IMR-90 (cell line): ENCODE measurements at regions not wholly inside any gene's neighbourhood (a gene's known extent, or its start where the extent isn't known, plus 50 kb on each side); places are given as distances from the start of the nearest gene placed in this dataset.

Source experiments
- ATAC-seq: fragments of 200-7000 bp; cut with Tn5 transposase; 2 replicates; pipeline ENCODE4 v1.9.1; 2020; ENCODE audit warnings: low read depth, mild to moderate bottlenecking, moderate library complexity
- BruUV-seq: library from RNA; stranded (reverse); fragments of 400-500 nt; replicated peaks from 2 replicates; lab custom pipeline; 2021; lab: Mats Ljungman, UMichigan
- CTCF ChIA-PET: fragments of 300-600 bp; formaldehyde crosslinking; extraction: SDS; loops from one replicate; lab custom pipeline; 2021; ENCODE audit warnings: antibody characterized with exemption; lab: Yijun Ruan, JAX
- POLR2A ChIA-PET: fragments of 300-600 bp; sonication (Branson Sonifier 250); formaldehyde crosslinking; loops from one replicate; lab custom pipeline; 2022; ENCODE audit warnings: antibody characterized with exemption; ENCODE audit not compliant: unreplicated experiment; lab: Charles Lee
- DNase-seq: peaks from one replicate; pipeline ENCODE4 v3.0.0; 2013
- H2AFZ ChIP-seq: replicated peaks from 2 replicates; pipeline ENCODE3; 2013; ENCODE audit warnings: low read length, mild to moderate bottlenecking; ENCODE audit not compliant: poor library complexity
- H2AK5ac ChIP-seq: 2 replicates; pipeline ENCODE4 v1.6.1; 2013; ENCODE audit warnings: low read depth, low read length, inconsistent platforms
- H2AK9ac ChIP-seq: replicated peaks from 2 replicates; pipeline ENCODE3; 2013; ENCODE audit warnings: mild to moderate bottlenecking, low read depth, low read length, moderate library complexity; ENCODE audit not compliant: poor library complexity
- H2BK120ac ChIP-seq: 2 replicates; pipeline ENCODE4 v1.6.1; 2013; ENCODE audit warnings: low read depth, low read length, inconsistent platforms
- H2BK15ac ChIP-seq: 3 replicates; pipeline ENCODE4 v1.6.1; 2013; ENCODE audit warnings: low read depth, low read length, inconsistent platforms
- H2BK20ac ChIP-seq: 2 replicates; pipeline ENCODE4 v1.6.1; 2013; ENCODE audit warnings: low read depth, mild to moderate bottlenecking, inconsistent platforms, low read length, moderate library complexity
- H2BK5ac ChIP-seq: 2 replicates; pipeline ENCODE4 v1.6.1; 2013; ENCODE audit warnings: mild to moderate bottlenecking, low read depth, low read length, inconsistent platforms; ENCODE audit not compliant: poor library complexity, severe bottlenecking
- H3K14ac ChIP-seq: replicated peaks from 2 replicates; pipeline ENCODE4 v1.6.1; 2013; ENCODE audit warnings: low read depth, low read length, inconsistent platforms
- H3K18ac ChIP-seq: 2 replicates; pipeline ENCODE4 v1.6.1; 2013; ENCODE audit warnings: low read depth, low read length, control low read depth
- H3K23ac ChIP-seq: 2 replicates; pipeline ENCODE4 v1.6.1; 2013; ENCODE audit warnings: low read depth, low read length, inconsistent platforms
- H3K27ac ChIP-seq: 2 replicates; pipeline ENCODE4 v1.5.1; 2013; ENCODE audit warnings: mild to moderate bottlenecking, control low read depth, low read length; ENCODE audit not compliant: insufficient read depth
- H3K27me3 ChIP-seq: 2 replicates; pipeline ENCODE4 v1.6.1; 2013; ENCODE audit warnings: low read length; ENCODE audit not compliant: control insufficient read depth, insufficient read depth
- H3K36me3 ChIP-seq: 2 replicates; pipeline ENCODE4 v1.6.1; 2013; ENCODE audit warnings: low read length, mixed read lengths; ENCODE audit not compliant: control insufficient read depth, insufficient read depth
- H3K4ac ChIP-seq: 2 replicates; pipeline ENCODE4 v1.6.1; 2013; ENCODE audit warnings: low read depth, low read length, inconsistent platforms
- H3K4me1 ChIP-seq: 2 replicates; pipeline ENCODE4 v1.6.1; 2013; ENCODE audit warnings: low read length, mixed read lengths; ENCODE audit not compliant: control insufficient read depth, insufficient read depth
- H3K4me2 ChIP-seq: 2 replicates; pipeline ENCODE4 v1.6.1; 2013; ENCODE audit warnings: low read depth, mild to moderate bottlenecking, control low read depth, low read length, moderate library complexity
- H3K4me3 ChIP-seq: 2 replicates; pipeline ENCODE4 v1.5.1; 2013; ENCODE audit warnings: low read depth, mild to moderate bottlenecking, control low read depth, low read length, moderate library complexity; ENCODE audit not compliant: insufficient read depth
- H3K56ac ChIP-seq: 2 replicates; pipeline ENCODE4 v1.6.1; 2013; ENCODE audit warnings: low read length, inconsistent platforms; ENCODE audit not compliant: insufficient read depth; ENCODE audit errors: extremely low read depth
- H3K79me1 ChIP-seq, 2 experiments: 2 replicates each; pipeline ENCODE4 v1.6.1; 2013; ENCODE audit warnings: low read length in 2 of 2, inconsistent platforms in 1 of 2, low read depth in 1 of 2
- H3K9ac ChIP-seq: 2 replicates; pipeline ENCODE4 v1.6.1; 2013; ENCODE audit warnings: low read depth, low read length, control low read depth
- H3K9me1 ChIP-seq: 2 replicates; pipeline ENCODE4 v1.6.1; 2013; ENCODE audit warnings: low read length, inconsistent platforms; ENCODE audit not compliant: insufficient read depth
- H3K9me3 ChIP-seq: 2 replicates; pipeline ENCODE4 v1.6.1; 2013; ENCODE audit warnings: low read length; ENCODE audit not compliant: control insufficient read depth, insufficient read depth
- H4K20me1 ChIP-seq: 2 replicates; pipeline ENCODE4 v1.6.1; 2013; ENCODE audit warnings: low read length, inconsistent platforms; ENCODE audit not compliant: insufficient read depth
- H4K5ac ChIP-seq: 2 replicates; pipeline ENCODE4 v1.6.1; 2013; ENCODE audit warnings: mild to moderate bottlenecking, low read depth, low read length, control low read depth
- H4K8ac ChIP-seq, 2 experiments: 2 replicates each; pipeline ENCODE4 v1.6.1; 2013; ENCODE audit warnings: low read depth in 2 of 2, low read length in 2 of 2, control low read depth in 1 of 2, inconsistent platforms in 1 of 2
- H4K91ac ChIP-seq: 2 replicates; pipeline ENCODE4 v1.6.1; 2013; ENCODE audit warnings: low read depth, low read length, inconsistent platforms; ENCODE audit not compliant: insufficient read depth
- BHLHE40 ChIP-seq: fragments of 150-350 bp; IDR thresholded peaks from 2 replicates; pipeline ENCODE4 v1.6.1; 2016; ENCODE audit warnings: mild to moderate bottlenecking, low read depth, low read length
- CEBPB ChIP-seq: IDR thresholded peaks from 2 replicates; pipeline ENCODE4 v1.6.1; 2012; ENCODE audit warnings: low read depth, low read length, improper control_type of control experiment
- CHD1 ChIP-seq: IDR thresholded peaks from 2 replicates; pipeline ENCODE4 v1.6.1; 2012; ENCODE audit warnings: low read depth, low read length, improper control_type of control experiment
- CTCF ChIP-seq: conservative IDR thresholded peaks from 2 replicates; pipeline ENCODE4 v1.5.1; 2012; ENCODE audit warnings: mild to moderate bottlenecking, low read depth, low read length, improper control_type of control experiment
- FOS ChIP-seq: fragments of 150-350 bp; IDR thresholded peaks from 2 replicates; pipeline ENCODE4 v1.6.1; 2016; ENCODE audit warnings: low read depth, low read length
- MAFK ChIP-seq: IDR thresholded peaks from 2 replicates; pipeline ENCODE4 v1.6.1; 2012; ENCODE audit warnings: low read depth, low read length, improper control_type of control experiment
- MAZ ChIP-seq: IDR thresholded peaks from 2 replicates; pipeline ENCODE4 v1.6.1; 2012; ENCODE audit warnings: low read depth, mild to moderate bottlenecking, low read length, improper control_type of control experiment, moderate library complexity, borderline replicate concordance
- MXI1 ChIP-seq: IDR thresholded peaks from 2 replicates; pipeline ENCODE4 v1.6.1; 2012; ENCODE audit warnings: low read depth, mild to moderate bottlenecking, low read length, moderate library complexity, borderline replicate concordance
- NFE2L2 ChIP-seq: fragments of 150-350 bp; IDR thresholded peaks from 2 replicates; pipeline ENCODE4 v1.6.1; 2016; ENCODE audit warnings: low read depth, mild to moderate bottlenecking, low read length
- POLR2A ChIP-seq: IDR thresholded peaks from 2 replicates; pipeline ENCODE4 v1.6.1; 2012; ENCODE audit warnings: mild to moderate bottlenecking, low read depth, low read length
- RAD21 ChIP-seq: IDR thresholded peaks from 2 replicates; pipeline ENCODE4 v1.6.1; 2012; ENCODE audit warnings: low read length, improper control_type of control experiment
- RCOR1 ChIP-seq: IDR thresholded peaks from 2 replicates; pipeline ENCODE4 v1.6.1; 2012; ENCODE audit warnings: mild to moderate bottlenecking, low read length, improper control_type of control experiment; ENCODE audit not compliant: insufficient replicate concordance
- RFX5 ChIP-seq: IDR thresholded peaks from 2 replicates; pipeline ENCODE4 v1.8.0; 2012; ENCODE audit warnings: low read depth, mild to moderate bottlenecking, low read length, moderate library complexity
- SMC3 ChIP-seq: fragments of 150-350 bp; IDR thresholded peaks from 2 replicates; pipeline ENCODE4 v1.6.1; 2016; ENCODE audit warnings: low read depth, mild to moderate bottlenecking, antibody characterized with exemption, low read length, moderate library complexity
- USF2 ChIP-seq: fragments of 150-350 bp; IDR thresholded peaks from 2 replicates; pipeline ENCODE4 v1.6.1; 2017; ENCODE audit warnings: mild to moderate bottlenecking, antibody characterized with exemption, low read length, low read depth
- WGBS, 2 experiments: methylation state at CpG; one replicate each; pipeline versions ENCODE4 v1.1.5 to v1.1.7; 2013; ENCODE audit warnings: missing lambda C conversion rate in 2 of 2; ENCODE audit not compliant: insufficient read length in 1 of 2; ENCODE audit errors: extremely low coverage in 2 of 2; 5-methylcytosine and 5-hydroxymethylcytosine counted together
- dilution Hi-C: fragments of 300-500 bp; cut with HindIII; formaldehyde crosslinking; loops from one replicate; pipeline ENCODE4 v1.14.3; 2018; ENCODE audit warnings: low sequenced_read_pairs; ENCODE audit not compliant: unreplicated experiment
- in situ Hi-C: fragments of 300-500 bp; cut with MboI; formaldehyde crosslinking; loops from 3 replicates; pipeline ENCODE4 v1.14.3; 2019; ENCODE audit warnings: low sequenced_read_pairs, inconsistent platforms, mixed read lengths
- intact Hi-C: fragments of 100-400 bp; cut with micrococcal nuclease; formaldehyde crosslinking; loops from 2 replicates; pipeline ENCODE4 v1.10.0; 2022
- TF ChIP-seq, protein P1 (sequence below): fragments of 150-350 bp; IDR thresholded peaks from 2 replicates; pipeline ENCODE4 v1.6.1; 2016; ENCODE audit warnings: low read depth, mild to moderate bottlenecking, low read length, moderate library complexity, borderline replicate concordance

DNA sequence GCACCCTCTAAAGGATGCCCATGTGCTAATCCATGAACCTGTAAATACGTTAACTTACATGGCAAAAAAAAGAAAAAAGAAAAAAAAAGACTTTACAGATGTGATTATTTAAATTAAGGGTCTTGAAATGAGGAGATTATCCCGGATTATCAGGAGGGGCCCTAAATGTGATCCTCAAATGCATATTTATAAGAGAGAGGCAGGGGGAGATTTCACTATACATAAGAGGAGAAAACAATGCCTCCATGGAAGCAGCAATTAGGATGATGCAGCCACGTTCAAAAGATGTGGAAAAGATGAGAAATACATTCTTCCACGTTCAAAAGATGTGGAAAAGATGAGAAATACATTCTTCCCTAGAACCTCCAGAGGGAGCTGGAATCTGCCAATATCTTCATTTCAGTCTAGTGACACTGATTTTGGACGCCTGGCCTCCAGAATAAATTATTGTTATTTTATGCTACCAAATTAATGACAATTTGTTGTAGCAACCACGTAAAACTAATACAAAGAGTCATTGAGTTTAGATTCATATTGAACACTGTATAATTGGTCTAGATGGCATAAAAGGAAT lies 328.4 kb upstream of the GNAI1 start:
- H3K18ac ChIP-seq: no peak overlapping the region; the same call in 1 of the 2 replicates
- intact Hi-C loops: loop anchor here (1.0 to 10.0 kb wide), 3 partner anchors 213 to 511 kb away; no protein-coding TSS in a partner anchor
- H3K27me3 ChIP-seq: no peaks in the 10 kb centered on the region
- WGBS, 2 experiments: no CpG with 5 or more reads among the region's 6 CpGs
- ATAC-seq: peak; percentile 60
- no peak overlapping the region; the same call in 1 of the 2 replicates for H4K5ac ChIP-seq
- peak; percentile 42 for DNase-seq
- no peak overlapping the region for H3K9ac ChIP-seq
- in situ Hi-C loops: no loop called here
- ChIA-PET CTCF (interaction anchor here (0.6 to 1.5 kb wide), 3 partner anchors 250 to 956 kb away, joined by 3 read pairs; no protein-coding TSS in a partner anchor), POLR2A (no interaction called here)
- no peaks in the 10 kb centered on the region for H3K9me3 ChIP-seq
- H2AFZ ChIP-seq: no peak overlapping the region
- H4K91ac ChIP-seq: no peak overlapping the region
- H2BK20ac ChIP-seq: peak overlapping the region; percentile 40; the same call in 1 of the 2 replicates
- H3K27ac ChIP-seq: no peak overlapping the region
- H3K4ac ChIP-seq: peak overlapping the region; percentile 29; the same call in 1 of the 2 replicates
- dilution Hi-C loops: no loop called here
- H2BK5ac ChIP-seq: peak overlapping the region; percentile 60
- no peaks in the 10 kb centered on the region for H4K20me1 ChIP-seq
- no TSS peak for BruUV-seq
- H2AK9ac ChIP-seq: no peak overlapping the region
- no peak overlapping the region for H3K23ac ChIP-seq
- no peaks in the 10 kb centered on the region; the same call in 1 of the 2 replicates for H3K4me1 ChIP-seq
- no peak overlapping the region for H3K56ac ChIP-seq
- H4K8ac ChIP-seq: no peak overlapping the region; a peak in 1 of 4 replicates
- H2BK15ac ChIP-seq: 0 out of 3 replicates have a peak overlapping the region, but pooled peaks have one; percentile 85
- no peak overlapping the region for H3K14ac ChIP-seq
- H3K4me2 ChIP-seq: no peak overlapping the region
- TF ChIP-seq RFX5 (no peak), SMC3 (peak; percentile 75), MXI1 (no peak), NFE2L2 (no peak), CTCF (peak; percentile 60), RAD21 (peak; percentile 73), USF2 (no peak), CHD1 (no peak), POLR2A (no peak), FOS (no peak), MAFK (no peak), MAZ (no peak), CEBPB (no peak), RCOR1 (no peak), BHLHE40 (no peak)
- TF ChIP-seq, protein P1, sequence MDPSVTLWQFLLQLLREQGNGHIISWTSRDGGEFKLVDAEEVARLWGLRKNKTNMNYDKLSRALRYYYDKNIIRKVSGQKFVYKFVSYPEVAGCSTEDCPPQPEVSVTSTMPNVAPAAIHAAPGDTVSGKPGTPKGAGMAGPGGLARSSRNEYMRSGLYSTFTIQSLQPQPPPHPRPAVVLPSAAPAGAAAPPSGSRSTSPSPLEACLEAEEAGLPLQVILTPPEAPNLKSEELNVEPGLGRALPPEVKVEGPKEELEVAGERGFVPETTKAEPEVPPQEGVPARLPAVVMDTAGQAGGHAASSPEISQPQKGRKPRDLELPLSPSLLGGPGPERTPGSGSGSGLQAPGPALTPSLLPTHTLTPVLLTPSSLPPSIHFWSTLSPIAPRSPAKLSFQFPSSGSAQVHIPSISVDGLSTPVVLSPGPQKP: no peak
- no peaks in the 10 kb centered on the region for H3K9me1 ChIP-seq
- H3K4me3 ChIP-seq: no peak overlapping the region
- no peaks in the 10 kb centered on the region for H3K79me1 ChIP-seq
- no peak overlapping the region for H2AK5ac ChIP-seq
- no peaks in the 10 kb centered on the region for H3K36me3 ChIP-seq
- H2BK120ac ChIP-seq: peak overlapping the region; percentile 73; the same call in 1 of the 2 replicates
